Hematopoietic multipotent progenitor cell (in vitro differentiated cells): ENCODE measurements at regions not wholly inside any gene's neighbourhood (a gene's known extent, or its start where the extent isn't known, plus 50 kb on each side); places are given as distances from the start of the nearest gene placed in this dataset.
"Not testable (repeated sequence)": the region's sequence is repeated elsewhere in the genome, so short reads cannot be mapped to it uniquely, and the experiment has no call there.

Experiments used
- DNase-seq, 3 donors: peaks; one replicate each; pipeline ENCODE4 v3.0.0-alpha.2; 2011 to 2015; ENCODE audit warnings: low read depth in 2 of 3, low spot score in 2 of 3

- DNase-seq: no peak
These were observed 99.5 kb downstream of the FMR1NB start for GRCh38 chrX:148080593-148080992.

- no peak for DNase-seq
These were observed 103.5 kb downstream of the FMR1NB start for GRCh38 chrX:148084611-148085010.

GRCh38 chrX:148120151-148120550 lies 139.0 kb downstream of the FMR1NB start:
- DNase-seq: no peak

GRCh38 chrX:148120999-148121623 lies 140.0 kb downstream of the FMR1NB start:
- DNase-seq: peak in 1 of 3 donors; percentile 38

GRCh38 chrX:148128872-148129505 lies 147.9 kb downstream of the FMR1NB start:
- DNase-seq: not testable (repeated sequence)

- DNase-seq: peak in 2 of 3 donors; percentile 6 to 45
These were observed 152.1 kb downstream of the FMR1NB start for GRCh38 chrX:148133105-148133725.

- no peak for DNase-seq
These were observed 153.4 kb downstream of the FMR1NB start for GRCh38 chrX:148134578-148134977.

GRCh38 chrX:148135738-148136137 lies 154.6 kb downstream of the FMR1NB start:
- no peak for DNase-seq

GRCh38 chrX:148146121-148146520 lies 165.0 kb downstream of the FMR1NB start:
- DNase-seq: no peak

GRCh38 chrX:148156986-148157385 lies 175.8 kb downstream of the FMR1NB start:
- DNase-seq: no peak

- no peak for DNase-seq
These were observed 178.7 kb downstream of the FMR1NB start for GRCh38 chrX:148159796-148160195.

GRCh38 chrX:148161701-148162100 lies 180.6 kb downstream of the FMR1NB start:
- no peak for DNase-seq

- DNase-seq: no peak
These were observed 204.5 kb downstream of the FMR1NB start for GRCh38 chrX:148185631-148186030.

- DNase-seq: no peak
These were observed 211.4 kb downstream of the FMR1NB start for GRCh38 chrX:148192547-148192946.

GRCh38 chrX:148193759-148194158 lies 212.6 kb downstream of the FMR1NB start:
- no peak for DNase-seq

- no peak for DNase-seq
These were observed 222.4 kb downstream of the FMR1NB start for GRCh38 chrX:148203531-148203930.

GRCh38 chrX:148204195-148204594 lies 223.1 kb downstream of the FMR1NB start:
- no peak for DNase-seq

GRCh38 chrX:148214786-148215185 lies 233.6 kb downstream of the FMR1NB start:
- DNase-seq: no peak

- no peak for DNase-seq
These were observed 234.6 kb downstream of the FMR1NB start for GRCh38 chrX:148215726-148216125.

- DNase-seq: no peak
These were observed 242.2 kb downstream of the FMR1NB start for GRCh38 chrX:148223361-148223760.

- DNase-seq: no peak
These were observed 247.4 kb downstream of the FMR1NB start for GRCh38 chrX:148228521-148228920.

- DNase-seq: no peak
These were observed 248.7 kb downstream of the FMR1NB start for GRCh38 chrX:148229801-148230303.
